ENCODE measurements at regions not wholly inside any gene's neighbourhood (a gene's known extent, or its start where the extent isn't known, plus 50 kb on each side); places are given as distances from the start of the nearest gene placed in this dataset.

DNA sequence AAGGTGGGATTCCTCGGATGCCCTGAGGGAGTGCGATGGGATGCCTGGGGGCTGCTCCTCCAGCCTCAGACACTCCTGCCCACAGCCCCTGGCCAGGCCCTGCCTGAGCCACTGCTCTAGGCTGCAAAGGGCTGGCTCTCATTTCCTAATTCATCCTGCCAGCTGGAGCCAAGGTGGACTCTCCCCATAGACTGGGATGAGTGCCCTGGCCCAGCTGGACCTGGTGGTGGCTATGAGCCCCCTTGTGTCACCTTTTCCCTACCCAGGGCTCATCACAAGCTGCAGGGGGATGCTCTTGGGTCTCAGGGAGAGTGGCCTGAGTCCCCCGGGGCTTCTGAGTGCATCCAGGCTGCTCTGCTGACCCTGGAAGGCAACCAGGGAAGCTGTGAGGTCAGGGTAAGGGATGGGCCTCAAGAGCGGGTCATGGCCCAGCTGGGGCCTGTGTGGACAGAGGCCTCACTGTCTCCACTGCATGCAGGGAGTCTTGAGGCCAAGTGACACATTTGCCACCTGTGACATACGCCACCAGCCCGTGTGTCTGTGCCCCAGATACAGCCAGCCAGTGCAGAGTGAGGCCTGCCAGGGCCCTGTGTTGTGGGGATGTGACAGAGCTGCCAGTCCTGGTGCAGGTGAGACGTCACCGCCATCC lies 102.7 kb upstream of the IER5L start:
- TF ChIP-seq POLR2A (IDR thresholded peaks at IDR 0.05), result no peak
- no peak for TF ChIP-seq CTCF (IDR thresholded peaks at IDR 0.05)
